Smooth muscle cell (in vitro differentiated cells): ENCODE measurements at regions not wholly inside any gene's neighbourhood (a gene's known extent, or its start where the extent isn't known, plus 50 kb on each side); places are given as distances from the start of the nearest gene placed in this dataset.

Experiments
- DNase-seq: peaks from one replicate; lab custom pipeline; 2025; ENCODE audit not compliant: unreplicated experiment; lab: John Stamatoyannopoulos, UW
- H2AFZ ChIP-seq: fragments of 200-600 bp; sonication (generic); 2 replicates; pipeline ENCODE4 v1.6.0; 2016; ENCODE audit warnings: antibody characterized with exemption, low read depth, mild to moderate bottlenecking
- H3F3A ChIP-seq: fragments of 200-600 bp; sonication (generic); 2 replicates; pipeline ENCODE4 v1.6.0; 2017; ENCODE audit warnings: antibody characterized with exemption, low read depth
- H3K27ac ChIP-seq: fragments of 200-600 bp; sonication (generic); 2 replicates; pipeline ENCODE4 v1.5.1; 2016; ENCODE audit warnings: low read depth, mild to moderate bottlenecking
- H3K27me3 ChIP-seq: fragments of 200-600 bp; sonication (generic); 2 replicates; pipeline ENCODE4 v1.6.1; 2016; ENCODE audit warnings: low read depth, mild to moderate bottlenecking
- H3K36me3 ChIP-seq: fragments of 200-600 bp; sonication (generic); 2 replicates; pipeline ENCODE4 v1.5.1; 2016; ENCODE audit warnings: low read depth
- H3K4me1 ChIP-seq: fragments of 200-600 bp; sonication (generic); 2 replicates; pipeline ENCODE4 v1.5.1; 2016; ENCODE audit warnings: low read depth
- H3K4me2 ChIP-seq: fragments of 200-600 bp; sonication (generic); 2 replicates; pipeline ENCODE4 v1.6.0; 2016; ENCODE audit warnings: mild to moderate bottlenecking
- H3K4me3 ChIP-seq: fragments of 200-600 bp; sonication (generic); 2 replicates; pipeline ENCODE4 v1.5.1; 2016; ENCODE audit warnings: mild to moderate bottlenecking
- H3K79me2 ChIP-seq: fragments of 200-600 bp; sonication (generic); 2 replicates; pipeline ENCODE4 v1.6.0; 2016; ENCODE audit warnings: low read depth, mild to moderate bottlenecking
- H3K9ac ChIP-seq: fragments of 200-600 bp; sonication (generic); 2 replicates; pipeline ENCODE4 v1.6.0; 2016; ENCODE audit warnings: low read depth
- H3K9me3 ChIP-seq: fragments of 200-600 bp; sonication (generic); replicated peaks from 2 replicates; pipeline ENCODE4 v1.5.1; 2016; ENCODE audit warnings: low read depth
- H4K20me1 ChIP-seq: fragments of 200-600 bp; sonication (generic); 2 replicates; pipeline ENCODE4 v1.6.0; 2016; ENCODE audit warnings: low read depth
- WGBS: methylation state at CpG from one replicate; pipeline ENCODE4 v1.1.7; 2016; ENCODE audit warnings: low lambda C conversion rate; 5-methylcytosine and 5-hydroxymethylcytosine counted together
- TF ChIP-seq, protein P1 (sequence below): fragments of 200-600 bp; sonication (generic); IDR thresholded peaks from 2 replicates; pipeline ENCODE4 v1.5.1; 2017; ENCODE audit warnings: borderline replicate concordance, mild to moderate bottlenecking, antibody characterized with exemption; ENCODE audit not compliant: insufficient read depth, poor library complexity, severe bottlenecking

GRCh38 chr2:175253871-175254270, 72.4 kb upstream of the ATP5MC3 start:
- no peaks in the 10 kb centered on the region for H3K9me3 ChIP-seq
- H3K36me3 ChIP-seq, result no peaks in the 10 kb centered on the region
- no peak overlapping the region for H3K4me3 ChIP-seq
- H3K4me2 ChIP-seq, result no peak overlapping the region
- H2AFZ ChIP-seq, result no peak overlapping the region
- H3K27ac ChIP-seq, result no peak overlapping the region
- TF ChIP-seq, protein P1, sequence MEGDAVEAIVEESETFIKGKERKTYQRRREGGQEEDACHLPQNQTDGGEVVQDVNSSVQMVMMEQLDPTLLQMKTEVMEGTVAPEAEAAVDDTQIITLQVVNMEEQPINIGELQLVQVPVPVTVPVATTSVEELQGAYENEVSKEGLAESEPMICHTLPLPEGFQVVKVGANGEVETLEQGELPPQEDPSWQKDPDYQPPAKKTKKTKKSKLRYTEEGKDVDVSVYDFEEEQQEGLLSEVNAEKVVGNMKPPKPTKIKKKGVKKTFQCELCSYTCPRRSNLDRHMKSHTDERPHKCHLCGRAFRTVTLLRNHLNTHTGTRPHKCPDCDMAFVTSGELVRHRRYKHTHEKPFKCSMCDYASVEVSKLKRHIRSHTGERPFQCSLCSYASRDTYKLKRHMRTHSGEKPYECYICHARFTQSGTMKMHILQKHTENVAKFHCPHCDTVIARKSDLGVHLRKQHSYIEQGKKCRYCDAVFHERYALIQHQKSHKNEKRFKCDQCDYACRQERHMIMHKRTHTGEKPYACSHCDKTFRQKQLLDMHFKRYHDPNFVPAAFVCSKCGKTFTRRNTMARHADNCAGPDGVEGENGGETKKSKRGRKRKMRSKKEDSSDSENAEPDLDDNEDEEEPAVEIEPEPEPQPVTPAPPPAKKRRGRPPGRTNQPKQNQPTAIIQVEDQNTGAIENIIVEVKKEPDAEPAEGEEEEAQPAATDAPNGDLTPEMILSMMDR, result no peak
- H3K4me1 ChIP-seq, result no peaks in the 10 kb centered on the region
- H3F3A ChIP-seq, result no peaks in the 10 kb centered on the region
- no peaks in the 10 kb centered on the region for H4K20me1 ChIP-seq
- no peaks in the 10 kb centered on the region for H3K79me2 ChIP-seq
- peaks cover 44% of the 10 kb centered on the region for H3K27me3 ChIP-seq
- no peak for DNase-seq
- 62% methylated on average over 3 of the region's 3 CpGs for WGBS
- no peak overlapping the region for H3K9ac ChIP-seq

DNA sequence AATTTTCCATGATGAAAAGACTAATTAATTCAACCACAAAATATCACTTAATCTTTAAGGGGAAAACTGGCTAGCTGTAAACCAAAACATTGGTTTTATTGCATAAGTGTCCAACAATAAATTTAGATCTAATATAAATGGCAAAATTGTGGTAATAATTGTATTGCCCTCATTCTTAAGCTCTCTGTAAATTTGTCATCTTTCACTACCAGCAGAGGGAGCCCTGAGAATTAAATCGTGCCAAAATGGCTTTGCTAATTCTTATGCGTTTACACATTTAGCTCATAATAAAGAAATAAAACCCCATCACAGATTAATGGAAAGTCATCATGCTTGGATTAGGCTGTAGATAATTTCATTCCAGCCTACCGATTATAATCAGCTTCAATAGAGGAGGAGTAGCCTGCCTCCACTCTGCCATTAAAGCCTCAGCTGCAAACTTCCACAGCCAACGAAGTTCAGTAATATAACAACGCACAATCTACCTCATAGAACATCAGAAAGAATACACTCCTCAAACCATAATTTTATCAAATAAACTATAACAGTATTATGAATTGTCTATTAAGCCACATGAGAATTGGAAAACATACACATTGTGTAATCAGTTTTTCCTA, 70.0 kb upstream of the ATP5MC3 start:
- 21% methylated on average over 5 of the region's 5 CpGs for WGBS

DNA sequence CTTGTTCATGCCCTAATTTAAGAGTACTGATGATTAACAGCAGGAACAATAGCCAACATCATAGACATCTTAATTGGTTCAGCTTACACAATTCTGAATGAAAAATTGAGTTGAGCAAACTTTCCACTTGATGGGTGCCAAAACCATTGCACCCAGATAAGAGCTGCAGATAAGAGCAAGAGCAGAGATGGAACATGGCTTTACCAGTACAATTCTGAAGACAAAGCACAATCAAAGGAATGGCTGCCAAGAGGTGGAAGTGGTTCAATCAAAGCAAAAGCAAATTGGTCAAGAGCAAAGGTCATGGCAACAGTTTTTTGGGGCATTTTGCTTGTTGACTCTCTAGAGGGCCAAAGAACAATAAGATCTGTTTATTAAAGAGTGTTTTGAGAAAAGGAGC, 65.6 kb upstream of the ATP5MC3 start:
- no peaks in the 10 kb centered on the region for H3K79me2 ChIP-seq
- no peaks in the 10 kb centered on the region for H4K20me1 ChIP-seq
- H3K4me3 ChIP-seq, result no peak overlapping the region
- H3F3A ChIP-seq, result no peaks in the 10 kb centered on the region
- DNase-seq, result no peak
- H2AFZ ChIP-seq, result no peak overlapping the region
- H3K4me1 ChIP-seq, result no peaks in the 10 kb centered on the region
- H3K4me2 ChIP-seq, result no peak overlapping the region
- H3K27me3 ChIP-seq, result peaks cover 66% of the 10 kb centered on the region
- no peaks in the 10 kb centered on the region for H3K9me3 ChIP-seq
- TF ChIP-seq, protein P1, result no peak
- no peaks in the 10 kb centered on the region for H3K36me3 ChIP-seq
- no peak overlapping the region for H3K9ac ChIP-seq
- no peak overlapping the region for H3K27ac ChIP-seq

More for the DNA sequence above, 70.0 kb upstream of the ATP5MC3 start:
- H3K9ac ChIP-seq, result no peak overlapping the region
- no peaks in the 10 kb centered on the region for H3K79me2 ChIP-seq
- TF ChIP-seq, protein P1, result peak; percentile 78
- H3K4me2 ChIP-seq, result no peak overlapping the region
- H3K4me1 ChIP-seq, result no peaks in the 10 kb centered on the region
- H3K27ac ChIP-seq, result no peak overlapping the region
- H3K27me3 ChIP-seq, result peaks cover 59% of the 10 kb centered on the region
- no peaks in the 10 kb centered on the region for H3F3A ChIP-seq
- no peak overlapping the region for H3K4me3 ChIP-seq
- no peak overlapping the region for H2AFZ ChIP-seq
- H4K20me1 ChIP-seq, result no peaks in the 10 kb centered on the region
- no peak for DNase-seq
- H3K9me3 ChIP-seq, result no peaks in the 10 kb centered on the region
- H3K36me3 ChIP-seq, result no peaks in the 10 kb centered on the region

DNA sequence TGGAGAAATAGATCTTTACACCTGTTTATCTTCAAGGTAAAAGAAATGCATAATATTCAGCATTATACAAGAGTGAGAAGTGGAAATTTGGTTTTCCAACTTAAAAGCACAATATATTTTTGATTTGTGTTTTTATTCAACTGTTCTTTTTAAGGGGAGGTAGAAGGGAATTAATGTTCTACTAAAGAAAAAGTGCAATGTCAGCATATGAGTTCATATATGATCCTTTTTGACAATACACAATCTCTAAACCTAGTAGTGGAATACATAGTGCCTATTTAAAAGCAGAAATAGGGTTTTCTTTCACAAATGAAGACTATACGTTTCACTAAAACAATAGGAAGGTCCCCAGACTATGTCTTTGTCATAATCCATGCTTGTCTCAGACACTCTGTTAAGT, 63.2 kb upstream of the ATP5MC3 start:
- H3F3A ChIP-seq, result no peaks in the 10 kb centered on the region
- H4K20me1 ChIP-seq, result no peaks in the 10 kb centered on the region
- WGBS, result 78% methylated on average over 1 of the region's 1 CpG
- H3K79me2 ChIP-seq, result no peaks in the 10 kb centered on the region
- no peak overlapping the region for H3K27ac ChIP-seq
- peaks cover 69% of the 10 kb centered on the region for H3K27me3 ChIP-seq
- H2AFZ ChIP-seq, result no peak overlapping the region
- no peaks in the 10 kb centered on the region for H3K4me1 ChIP-seq
- no peak overlapping the region for H3K4me2 ChIP-seq
- no peak for DNase-seq
- TF ChIP-seq, protein P1, result no peak
- H3K9me3 ChIP-seq, result no peaks in the 10 kb centered on the region
- H3K4me3 ChIP-seq, result no peak overlapping the region
- no peaks in the 10 kb centered on the region for H3K36me3 ChIP-seq
- no peak overlapping the region for H3K9ac ChIP-seq
